ENCODE measurements at regions not wholly inside any gene's neighbourhood (a gene's known extent, or its start where the extent isn't known, plus 50 kb on each side); places are given as distances from the start of the nearest gene placed in this dataset.

DNA sequence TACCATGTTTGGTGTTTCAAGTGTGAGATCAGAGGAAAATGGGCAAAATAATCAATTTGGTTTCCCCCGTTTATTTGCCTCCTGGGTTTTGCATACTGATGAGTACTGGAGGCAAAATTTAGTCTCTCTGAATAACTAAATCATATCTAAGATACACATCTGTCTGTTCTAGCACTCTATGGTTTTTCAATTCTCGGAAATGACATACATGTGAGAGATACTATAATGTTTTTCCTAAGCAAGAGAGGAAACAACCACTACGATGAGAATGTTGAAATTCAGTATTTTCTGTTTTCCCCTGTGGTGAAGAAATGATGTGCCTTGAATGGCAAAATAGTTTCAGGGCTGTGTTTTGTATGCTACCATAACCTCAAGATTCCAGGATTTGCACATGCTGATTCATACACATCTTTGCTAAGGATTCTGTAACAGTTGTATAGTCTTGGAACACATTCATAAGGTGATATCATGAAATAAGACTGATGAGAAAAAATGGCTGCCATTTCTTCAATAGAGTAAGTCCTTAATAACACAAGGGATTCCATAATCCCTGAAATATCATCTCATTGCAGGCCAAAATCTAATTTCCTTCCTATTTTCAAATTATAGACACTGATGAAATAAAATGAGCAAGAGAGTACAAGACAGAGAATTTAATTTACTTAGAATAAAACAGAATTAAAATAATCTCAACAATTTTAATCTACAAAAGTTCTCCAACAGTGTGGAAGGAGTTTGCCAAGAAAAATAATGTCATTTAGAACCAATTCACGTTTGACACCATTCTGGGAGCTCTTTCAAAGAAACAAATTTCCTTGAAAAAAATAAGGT, 316.6 kb downstream of the FIGN start:
- ChIA-PET POLR2A (no interaction called here), CTCF (no interaction called here)
- H3K4me1 Mint-ChIP-seq: peaks cover 3% of the 10 kb centered on the region; the same call in 1 of the 2 replicates
- ATAC-seq: no peak
- no peak overlapping the region for H3K27ac Mint-ChIP-seq
- no peak for DNase-seq (ENCODE audit: low spot score)
- no peaks in the 10 kb centered on the region for H3K36me3 Mint-ChIP-seq
- no peak overlapping the region for H3K4me3 Mint-ChIP-seq
- TF ChIP-seq SOX15 (CRISPR knock-in tag; IDR thresholded peaks at IDR 0.05) (no peak), ATF1 (CRISPR knock-in tag; IDR thresholded peaks at IDR 0.05) (no peak), MYBL2 (CRISPR knock-in tag; IDR thresholded peaks at IDR 0.05) (no peak), HMGA2 (CRISPR knock-in tag; IDR thresholded peaks at IDR 0.05) (no peak), CREM (CRISPR knock-in tag; IDR thresholded peaks at IDR 0.05) (no peak), NFATC4 (CRISPR knock-in tag; IDR thresholded peaks at IDR 0.05) (no peak), NFE2L1 (CRISPR knock-in tag; IDR thresholded peaks at IDR 0.05) (no peak), ZNF416 (CRISPR knock-in tag; IDR thresholded peaks at IDR 0.05) (no peak), TCF7 (CRISPR knock-in tag; IDR thresholded peaks at IDR 0.05; ENCODE audit: low read depth) (no peak), TEAD4 (CRISPR knock-in tag; IDR thresholded peaks at IDR 0.05) (no peak), FOXP1 (CRISPR knock-in tag; IDR thresholded peaks at IDR 0.05; ENCODE audit: borderline replicate concordance) (no peak)
- TF ChIP-seq, protein P1, sequence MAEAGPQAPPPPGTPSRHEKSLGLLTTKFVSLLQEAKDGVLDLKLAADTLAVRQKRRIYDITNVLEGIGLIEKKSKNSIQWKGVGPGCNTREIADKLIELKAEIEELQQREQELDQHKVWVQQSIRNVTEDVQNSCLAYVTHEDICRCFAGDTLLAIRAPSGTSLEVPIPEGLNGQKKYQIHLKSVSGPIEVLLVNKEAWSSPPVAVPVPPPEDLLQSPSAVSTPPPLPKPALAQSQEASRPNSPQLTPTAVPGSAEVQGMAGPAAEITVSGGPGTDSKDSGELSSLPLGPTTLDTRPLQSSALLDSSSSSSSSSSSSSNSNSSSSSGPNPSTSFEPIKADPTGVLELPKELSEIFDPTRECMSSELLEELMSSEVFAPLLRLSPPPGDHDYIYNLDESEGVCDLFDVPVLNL (CRISPR knock-in tag; IDR thresholded peaks at IDR 0.05; ENCODE audit: borderline replicate concordance, low read depth): no peak
- TF ChIP-seq, protein P2, sequence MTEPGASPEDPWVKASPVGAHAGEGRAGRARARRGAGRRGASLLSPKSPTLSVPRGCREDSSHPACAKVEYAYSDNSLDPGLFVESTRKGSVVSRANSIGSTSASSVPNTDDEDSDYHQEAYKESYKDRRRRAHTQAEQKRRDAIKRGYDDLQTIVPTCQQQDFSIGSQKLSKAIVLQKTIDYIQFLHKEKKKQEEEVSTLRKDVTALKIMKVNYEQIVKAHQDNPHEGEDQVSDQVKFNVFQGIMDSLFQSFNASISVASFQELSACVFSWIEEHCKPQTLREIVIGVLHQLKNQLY (CRISPR knock-in tag; IDR thresholded peaks at IDR 0.05): no peak
- no peaks in the 10 kb centered on the region for H3K27me3 Mint-ChIP-seq (ENCODE audit: low read depth)
- H3K9me3 Mint-ChIP-seq: no peaks in the 10 kb centered on the region

DNA sequence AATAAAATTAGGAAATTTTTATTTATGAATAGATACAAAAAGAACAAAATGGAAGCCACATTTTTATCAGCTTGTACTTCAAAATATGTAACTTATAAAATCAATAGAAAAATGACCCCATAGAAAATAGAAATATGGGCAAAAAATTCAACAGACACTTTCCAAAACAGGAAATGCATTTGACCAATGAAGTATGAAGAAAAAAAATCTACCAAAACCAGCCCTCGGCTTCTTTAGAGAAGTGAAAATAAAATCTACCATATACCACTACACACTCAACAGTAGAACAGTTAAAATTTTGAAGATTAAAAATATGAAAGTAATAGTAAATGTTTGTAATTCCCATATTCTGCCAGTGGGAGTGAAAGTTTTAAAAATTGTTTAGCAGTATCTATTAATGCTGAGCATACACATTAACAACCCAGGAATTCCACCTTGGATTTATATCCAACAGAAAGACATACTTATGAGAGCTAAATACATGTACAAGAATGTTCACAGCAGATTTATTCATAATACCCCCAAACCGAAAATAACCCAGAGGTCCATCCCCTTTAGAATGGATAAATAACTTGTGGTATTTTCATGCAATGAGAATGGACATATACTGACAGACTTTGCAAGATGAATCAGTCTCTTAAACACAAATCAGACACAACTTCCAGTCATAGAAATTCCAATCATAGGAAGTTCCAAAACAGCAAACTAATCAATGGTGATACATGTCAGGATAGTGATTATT, 318.0 kb downstream of the FIGN start:
- ChIA-PET CTCF (no interaction called here), POLR2A (no interaction called here)
- ATAC-seq (no peak), DNase-seq (ENCODE audit: low spot score) (no peak)
- H3K9me3 Mint-ChIP-seq: no peaks in the 10 kb centered on the region
- no peak overlapping the region for H3K4me3 Mint-ChIP-seq
- H3K4me1 Mint-ChIP-seq: 0 out of 2 replicates have a peak, but pooled peaks cover under 1% of the 10 kb centered on the region
- no peaks in the 10 kb centered on the region for H3K36me3 Mint-ChIP-seq
- no peak overlapping the region for H3K27ac Mint-ChIP-seq
- no peaks in the 10 kb centered on the region for H3K27me3 Mint-ChIP-seq (ENCODE audit: low read depth)
- TF ChIP-seq, protein P3, sequence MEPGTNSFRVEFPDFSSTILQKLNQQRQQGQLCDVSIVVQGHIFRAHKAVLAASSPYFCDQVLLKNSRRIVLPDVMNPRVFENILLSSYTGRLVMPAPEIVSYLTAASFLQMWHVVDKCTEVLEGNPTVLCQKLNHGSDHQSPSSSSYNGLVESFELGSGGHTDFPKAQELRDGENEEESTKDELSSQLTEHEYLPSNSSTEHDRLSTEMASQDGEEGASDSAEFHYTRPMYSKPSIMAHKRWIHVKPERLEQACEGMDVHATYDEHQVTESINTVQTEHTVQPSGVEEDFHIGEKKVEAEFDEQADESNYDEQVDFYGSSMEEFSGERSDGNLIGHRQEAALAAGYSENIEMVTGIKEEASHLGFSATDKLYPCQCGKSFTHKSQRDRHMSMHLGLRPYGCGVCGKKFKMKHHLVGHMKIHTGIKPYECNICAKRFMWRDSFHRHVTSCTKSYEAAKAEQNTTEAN (CRISPR knock-in tag; IDR thresholded peaks at IDR 0.05): no peak
- TF ChIP-seq EMX1 (CRISPR knock-in tag; IDR thresholded peaks at IDR 0.05) (no peak), ETV6 (CRISPR knock-in tag; IDR thresholded peaks at IDR 0.05) (no peak), HMGA2 (CRISPR knock-in tag; IDR thresholded peaks at IDR 0.05) (no peak), ZNF317 (CRISPR knock-in tag; IDR thresholded peaks at IDR 0.05; ENCODE audit: borderline replicate concordance, low read depth) (no peak), CBFB (CRISPR knock-in tag; IDR thresholded peaks at IDR 0.05; ENCODE audit: low read depth) (no peak), MYBL2 (CRISPR knock-in tag; IDR thresholded peaks at IDR 0.05) (no peak), ATF1 (CRISPR knock-in tag; IDR thresholded peaks at IDR 0.05) (no peak), JUN (CRISPR knock-in tag; IDR thresholded peaks at IDR 0.05) (no peak)
- TF ChIP-seq, protein P4, sequence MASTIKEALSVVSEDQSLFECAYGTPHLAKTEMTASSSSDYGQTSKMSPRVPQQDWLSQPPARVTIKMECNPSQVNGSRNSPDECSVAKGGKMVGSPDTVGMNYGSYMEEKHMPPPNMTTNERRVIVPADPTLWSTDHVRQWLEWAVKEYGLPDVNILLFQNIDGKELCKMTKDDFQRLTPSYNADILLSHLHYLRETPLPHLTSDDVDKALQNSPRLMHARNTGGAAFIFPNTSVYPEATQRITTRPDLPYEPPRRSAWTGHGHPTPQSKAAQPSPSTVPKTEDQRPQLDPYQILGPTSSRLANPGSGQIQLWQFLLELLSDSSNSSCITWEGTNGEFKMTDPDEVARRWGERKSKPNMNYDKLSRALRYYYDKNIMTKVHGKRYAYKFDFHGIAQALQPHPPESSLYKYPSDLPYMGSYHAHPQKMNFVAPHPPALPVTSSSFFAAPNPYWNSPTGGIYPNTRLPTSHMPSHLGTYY (CRISPR knock-in tag; IDR thresholded peaks at IDR 0.05): no peak
- TF ChIP-seq, protein P5, sequence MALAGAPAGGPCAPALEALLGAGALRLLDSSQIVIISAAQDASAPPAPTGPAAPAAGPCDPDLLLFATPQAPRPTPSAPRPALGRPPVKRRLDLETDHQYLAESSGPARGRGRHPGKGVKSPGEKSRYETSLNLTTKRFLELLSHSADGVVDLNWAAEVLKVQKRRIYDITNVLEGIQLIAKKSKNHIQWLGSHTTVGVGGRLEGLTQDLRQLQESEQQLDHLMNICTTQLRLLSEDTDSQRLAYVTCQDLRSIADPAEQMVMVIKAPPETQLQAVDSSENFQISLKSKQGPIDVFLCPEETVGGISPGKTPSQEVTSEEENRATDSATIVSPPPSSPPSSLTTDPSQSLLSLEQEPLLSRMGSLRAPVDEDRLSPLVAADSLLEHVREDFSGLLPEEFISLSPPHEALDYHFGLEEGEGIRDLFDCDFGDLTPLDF (CRISPR knock-in tag; IDR thresholded peaks at IDR 0.05): no peak
- TF ChIP-seq, protein P6, sequence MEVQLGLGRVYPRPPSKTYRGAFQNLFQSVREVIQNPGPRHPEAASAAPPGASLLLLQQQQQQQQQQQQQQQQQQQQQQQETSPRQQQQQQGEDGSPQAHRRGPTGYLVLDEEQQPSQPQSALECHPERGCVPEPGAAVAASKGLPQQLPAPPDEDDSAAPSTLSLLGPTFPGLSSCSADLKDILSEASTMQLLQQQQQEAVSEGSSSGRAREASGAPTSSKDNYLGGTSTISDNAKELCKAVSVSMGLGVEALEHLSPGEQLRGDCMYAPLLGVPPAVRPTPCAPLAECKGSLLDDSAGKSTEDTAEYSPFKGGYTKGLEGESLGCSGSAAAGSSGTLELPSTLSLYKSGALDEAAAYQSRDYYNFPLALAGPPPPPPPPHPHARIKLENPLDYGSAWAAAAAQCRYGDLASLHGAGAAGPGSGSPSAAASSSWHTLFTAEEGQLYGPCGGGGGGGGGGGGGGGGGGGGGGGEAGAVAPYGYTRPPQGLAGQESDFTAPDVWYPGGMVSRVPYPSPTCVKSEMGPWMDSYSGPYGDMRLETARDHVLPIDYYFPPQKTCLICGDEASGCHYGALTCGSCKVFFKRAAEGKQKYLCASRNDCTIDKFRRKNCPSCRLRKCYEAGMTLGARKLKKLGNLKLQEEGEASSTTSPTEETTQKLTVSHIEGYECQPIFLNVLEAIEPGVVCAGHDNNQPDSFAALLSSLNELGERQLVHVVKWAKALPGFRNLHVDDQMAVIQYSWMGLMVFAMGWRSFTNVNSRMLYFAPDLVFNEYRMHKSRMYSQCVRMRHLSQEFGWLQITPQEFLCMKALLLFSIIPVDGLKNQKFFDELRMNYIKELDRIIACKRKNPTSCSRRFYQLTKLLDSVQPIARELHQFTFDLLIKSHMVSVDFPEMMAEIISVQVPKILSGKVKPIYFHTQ (CRISPR knock-in tag; IDR thresholded peaks at IDR 0.05): no peak
- TF ChIP-seq, protein P7, sequence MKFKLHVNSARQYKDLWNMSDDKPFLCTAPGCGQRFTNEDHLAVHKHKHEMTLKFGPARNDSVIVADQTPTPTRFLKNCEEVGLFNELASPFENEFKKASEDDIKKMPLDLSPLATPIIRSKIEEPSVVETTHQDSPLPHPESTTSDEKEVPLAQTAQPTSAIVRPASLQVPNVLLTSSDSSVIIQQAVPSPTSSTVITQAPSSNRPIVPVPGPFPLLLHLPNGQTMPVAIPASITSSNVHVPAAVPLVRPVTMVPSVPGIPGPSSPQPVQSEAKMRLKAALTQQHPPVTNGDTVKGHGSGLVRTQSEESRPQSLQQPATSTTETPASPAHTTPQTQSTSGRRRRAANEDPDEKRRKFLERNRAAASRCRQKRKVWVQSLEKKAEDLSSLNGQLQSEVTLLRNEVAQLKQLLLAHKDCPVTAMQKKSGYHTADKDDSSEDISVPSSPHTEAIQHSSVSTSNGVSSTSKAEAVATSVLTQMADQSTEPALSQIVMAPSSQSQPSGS (CRISPR knock-in tag; IDR thresholded peaks at IDR 0.05; ENCODE audit: borderline replicate concordance, low read depth): no peak

Measured in WTC11 (cell line).